B cell (primary cell): ENCODE measurements at regions not wholly inside any gene's neighbourhood (a gene's known extent, or its start where the extent isn't known, plus 50 kb on each side); places are given as distances from the start of the nearest gene placed in this dataset.

Experiments used
- ATAC-seq: fragments of 200-7000 bp; cut with Tn5 transposase; one replicate; pipeline ENCODE4 v1.10.0; 2021; ENCODE audit warnings: low read depth, mild to moderate bottlenecking, moderate number of reproducible peaks, moderate library complexity
- CTCF ChIA-PET: fragments of 350-600 bp; sonication (Branson Sonifier 250); formaldehyde crosslinking; loops from one replicate; lab custom pipeline; 2021; ENCODE audit warnings: antibody characterized with exemption, inconsistent platforms; lab: Charles Lee
- POLR2A ChIA-PET: fragments of 350-600 bp; sonication (Branson Sonifier 250); formaldehyde crosslinking; loops from one replicate; lab custom pipeline; 2021; ENCODE audit warnings: antibody characterized with exemption; lab: Charles Lee
- DNase-seq: peaks from one replicate; pipeline ENCODE4 v3.0.0; 2013
- H2AFZ ChIP-seq: 2 replicates; pipeline ENCODE4 v1.6.1; 2012; ENCODE audit warnings: mild to moderate bottlenecking, low read depth, low read length; ENCODE audit not compliant: insufficient read depth, poor library complexity, severe bottlenecking
- H3K27ac ChIP-seq, 2 donors: 1 replicate in 1 of 2; 2 replicates in 1 of 2; pipeline ENCODE4 v1.5.1; 2012 to 2013; ENCODE audit warnings: low read length in 2 of 2, mild to moderate bottlenecking in 2 of 2, moderate library complexity in 1 of 2
- H3K27me3 ChIP-seq, 4 experiments: fragments of 200-600 bp in 1 of 4; sonication (generic) in 1 of 4; replicated peaks in 1 of 4; 1 replicate in 2 of 4; 2 replicates in 2 of 4; pipeline versions ENCODE4 v1.6.1 to v1.7.0; 2013 to 2016; ENCODE audit warnings: low read length in 3 of 4, mild to moderate bottlenecking in 2 of 4, mixed read lengths in 1 of 4, moderate library complexity in 1 of 4; ENCODE audit not compliant: insufficient read depth in 4 of 4, control insufficient read depth in 3 of 4; ENCODE audit errors: control extremely low read depth in 1 of 4
- H3K36me3 ChIP-seq, 2 experiments: replicated peaks in 1 of 2; 1 replicate in 1 of 2; 2 replicates in 1 of 2; pipeline versions ENCODE4 v1.6.1 to v1.7.1; 2013; ENCODE audit warnings: low read length in 1 of 2; ENCODE audit not compliant: insufficient read depth in 2 of 2, control insufficient read depth in 1 of 2; ENCODE audit errors: control extremely low read depth in 1 of 2, extremely low read depth in 1 of 2
- H3K4me1 ChIP-seq, 2 donors: fragments of 200-600 bp in 1 of 2; sonication (generic) in 1 of 2; 1 replicate in 1 of 2; 2 replicates in 1 of 2; pipeline versions ENCODE4 v1.5.1 to v1.6.1; 2013 to 2017; ENCODE audit warnings: low read length in 2 of 2; ENCODE audit not compliant: control insufficient read depth in 2 of 2, insufficient read depth in 2 of 2
- H3K4me2 ChIP-seq: replicated peaks from 2 replicates; pipeline ENCODE3; 2012; ENCODE audit warnings: mild to moderate bottlenecking, low read depth, low read length; ENCODE audit not compliant: poor library complexity, severe bottlenecking
- H3K4me3 ChIP-seq, 5 experiments: fragments of 200-600 bp in 1 of 5; sonication (generic) in 1 of 5; 1 replicate in 3 of 5; 2 replicates in 2 of 5; pipeline versions ENCODE4 v1.5.1 to v1.7.0; 2011 to 2016; ENCODE audit warnings: low read length in 4 of 5, mild to moderate bottlenecking in 4 of 5, low read depth in 2 of 5, control low read depth in 1 of 5, moderate library complexity in 1 of 5; ENCODE audit not compliant: insufficient read depth in 1 of 5; ENCODE audit errors: control extremely low read depth in 1 of 5, extremely low read depth in 1 of 5
- H3K79me2 ChIP-seq: fragments of 200-600 bp; sonication (generic); one replicate; pipeline ENCODE4 v1.6.0; 2016; ENCODE audit warnings: low read length; ENCODE audit not compliant: control insufficient read depth, insufficient read depth
- H3K9ac ChIP-seq: fragments of 200-600 bp; sonication (generic); 2 replicates; pipeline ENCODE4 v1.6.1; 2017; ENCODE audit warnings: mild to moderate bottlenecking, low read length, moderate library complexity
- H3K9me3 ChIP-seq, 3 donors: one replicate each; pipeline versions ENCODE4 v1.6.1 to v1.7.1; 2013; ENCODE audit warnings: low read length in 2 of 3; ENCODE audit not compliant: control insufficient read depth in 2 of 3, insufficient read depth in 1 of 3; ENCODE audit errors: control extremely low read depth in 1 of 3
- H4K20me1 ChIP-seq: 2 replicates; pipeline ENCODE4 v1.6.0; 2012; ENCODE audit warnings: mild to moderate bottlenecking, low read length; ENCODE audit not compliant: insufficient read depth, control insufficient read depth, poor library complexity, severe bottlenecking
- H3K27ac Mint-ChIP-seq: one replicate; pipeline ENCODE4 v1.8.0; 2021; ENCODE audit warnings: mixed read lengths
- H3K27me3 Mint-ChIP-seq: one replicate; pipeline ENCODE4 v1.8.0; 2021; ENCODE audit warnings: mixed read lengths
- H3K4me1 Mint-ChIP-seq: one replicate; pipeline ENCODE4 v1.8.0; 2021; ENCODE audit warnings: mixed read lengths
- H3K4me3 Mint-ChIP-seq: one replicate; pipeline ENCODE4 v1.8.0; 2021; ENCODE audit warnings: mixed read lengths
- H3K9me3 Mint-ChIP-seq: one replicate; pipeline ENCODE4 v1.8.0; 2022; ENCODE audit warnings: mixed read lengths; ENCODE audit not compliant: insufficient read depth
- CTCF ChIP-seq: fragments of 200-600 bp; IDR thresholded peaks from one replicate; pipeline ENCODE4 v1.8.0; 2022; ENCODE audit warnings: antibody characterized with exemption, mild to moderate bottlenecking
- EZH2 ChIP-seq: IDR thresholded peaks from 2 replicates; pipeline ENCODE4 v1.6.1; 2012; ENCODE audit warnings: borderline replicate concordance, low read depth, mild to moderate bottlenecking, moderate library complexity, low read length; ENCODE audit not compliant: insufficient read depth, poor library complexity, severe bottlenecking
- WGBS: methylation state at CpG from one replicate; pipeline ENCODE4 v1.1.5; 2013; ENCODE audit warnings: missing lambda C conversion rate; ENCODE audit not compliant: insufficient coverage; 5-methylcytosine and 5-hydroxymethylcytosine counted together
- intact Hi-C: fragments of 100-400 bp; cut with micrococcal nuclease; formaldehyde crosslinking; loops from one replicate; pipeline ENCODE4 v1.10.0; 2022

GRCh38 chr12:5197131-5197530 is 153.5 kb downstream of the KCNA5 start:
- Histone ChIP-seq H2AFZ (no peak overlapping the region), H3K9me3 (no peaks in the 10 kb centered on the region), H3K4me3 (no peak overlapping the region), H3K9ac (no peak overlapping the region), H3K36me3 (no peaks in the 10 kb centered on the region), H3K27me3 (peaks cover 0 to 10% (median 4%) of the 10 kb centered on the region in 4 experiments), H4K20me1 (no peaks in the 10 kb centered on the region), H3K4me1 (no peaks in the 10 kb centered on the region), H3K27ac (no peak overlapping the region), H3K4me2 (no peak overlapping the region), H3K79me2 (no peaks in the 10 kb centered on the region)
- H3K27ac Mint-ChIP-seq: no peak overlapping the region
- ATAC-seq (no peak), DNase-seq (no peak)
- CTCF ChIA-PET: no interaction called here
- H3K4me1 Mint-ChIP-seq: no peaks in the 10 kb centered on the region
- intact Hi-C loops: no loop called here
- TF ChIP-seq CTCF (no peak), EZH2 (no peak)
- WGBS: no CpG with 5 or more reads among the region's 1 CpG
- H3K9me3 Mint-ChIP-seq: no peaks in the 10 kb centered on the region
- H3K27me3 Mint-ChIP-seq: peaks cover 37% of the 10 kb centered on the region
- POLR2A ChIA-PET: no interaction called here
- H3K4me3 Mint-ChIP-seq: no peak overlapping the region

DNA sequence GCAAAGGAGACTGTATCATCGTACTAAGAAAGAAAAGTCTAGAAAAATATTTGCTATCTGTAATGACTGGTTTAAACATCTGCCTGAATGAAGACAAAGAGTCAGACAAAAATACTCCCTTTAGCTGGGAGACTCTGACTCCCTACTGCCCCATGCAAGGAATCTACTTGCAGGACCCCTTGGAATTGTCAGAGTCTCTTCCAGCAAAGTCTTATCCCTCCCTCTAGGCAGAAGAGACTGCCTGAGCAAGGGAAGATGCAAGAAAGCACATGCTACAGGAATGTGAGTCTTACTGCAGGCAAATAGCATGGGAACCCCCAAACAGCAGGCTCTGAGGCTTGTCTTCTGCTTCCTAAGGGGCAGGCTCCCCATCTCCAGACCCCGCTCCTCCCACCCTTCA is 154.0 kb downstream of the KCNA5 start:
- H3K4me2 ChIP-seq: no peak overlapping the region
- no peaks in the 10 kb centered on the region for H3K9me3 Mint-ChIP-seq
- H3K9me3 ChIP-seq: no peaks in the 10 kb centered on the region
- H3K79me2 ChIP-seq: no peaks in the 10 kb centered on the region
- no peaks in the 10 kb centered on the region for H3K4me1 ChIP-seq
- H3K36me3 ChIP-seq: no peaks in the 10 kb centered on the region
- H3K27ac ChIP-seq: no peak overlapping the region
- no peaks in the 10 kb centered on the region for H3K4me1 Mint-ChIP-seq
- DNase-seq (no peak), ATAC-seq (no peak)
- H3K9ac ChIP-seq: no peak overlapping the region
- intact Hi-C loops: no loop called here
- no peaks in the 10 kb centered on the region for H4K20me1 ChIP-seq
- POLR2A ChIA-PET: no interaction called here
- no peak overlapping the region for H3K4me3 Mint-ChIP-seq
- peaks cover 37% of the 10 kb centered on the region for H3K27me3 Mint-ChIP-seq
- 73% methylated on average over 1 of the region's 2 CpGs for WGBS
- CTCF ChIA-PET: no interaction called here
- TF ChIP-seq CTCF (no peak), EZH2 (no peak)
- H2AFZ ChIP-seq: no peak overlapping the region
- H3K4me3 ChIP-seq: no peak overlapping the region
- no peak overlapping the region for H3K27ac Mint-ChIP-seq
- H3K27me3 ChIP-seq: peaks cover 0 to 9% (median 4%) of the 10 kb centered on the region in 4 experiments
